ENCODE measurements at regions not wholly inside any gene's neighbourhood (a gene's known extent, or its start where the extent isn't known, plus 50 kb on each side); places are given as distances from the start of the nearest gene placed in this dataset.

DNA sequence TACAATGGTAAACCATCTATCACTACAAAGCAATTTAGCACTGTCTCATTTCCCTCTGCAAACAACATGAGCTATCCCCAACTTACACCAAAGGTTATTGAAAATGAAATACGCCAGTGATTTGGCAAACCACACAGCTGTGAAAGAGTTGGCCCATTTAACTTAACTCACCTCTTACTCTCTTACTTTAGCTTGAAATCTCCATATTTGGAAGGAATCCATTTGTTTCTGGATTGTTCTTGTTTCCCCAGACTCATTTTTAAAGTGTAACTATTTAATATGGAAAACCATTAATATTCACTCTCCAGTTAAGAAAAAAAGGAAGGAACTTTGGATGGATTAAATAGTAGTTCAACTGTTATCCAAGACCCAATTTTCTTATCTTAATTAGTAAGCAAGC, 93.7 kb upstream of the TRIB2 start:
- H3K4me1 ChIP-seq (ENCODE audit: control insufficient read depth, insufficient read depth, low read length), result no peaks in the 10 kb centered on the region
- no peak overlapping the region for H3K4me3 ChIP-seq (ENCODE audit: low read depth in 2 of 2, low read length in 2 of 2)
- ChIA-PET CTCF (no interaction called here), POLR2A (interaction anchor here (0.6 kb wide), 1 partner anchor 1325 kb away, joined by 3 read pairs; no protein-coding TSS in a partner anchor)
- DNase-seq (ENCODE audit: low read depth, low spot score), result no peak
- no peaks in the 10 kb centered on the region for H3K27me3 ChIP-seq (ENCODE audit: control insufficient read depth, insufficient read depth, low read length)
- no peaks in the 10 kb centered on the region for H3K9me3 ChIP-seq (ENCODE audit: control insufficient read depth, insufficient read depth, low read depth, low read length)
- no peak overlapping the region for H3K27ac ChIP-seq (ENCODE audit: low read length)
- no peaks in the 10 kb centered on the region for H3K36me3 ChIP-seq (ENCODE audit: control insufficient read depth, insufficient read depth, low read length)
- in situ Hi-C loops (cut with HindIII; ENCODE audit: low pct_unique_long_range_greater_than_20kb, low sequenced_read_pairs) (no loop called here), intact Hi-C loops (cut with micrococcal nuclease; ENCODE audit: unreplicated experiment) (no loop called here)
- TF ChIP-seq POLR2AphosphoS5 (IDR thresholded peaks at IDR 0.05; ENCODE audit: low read depth, low read length) (no peak), TCF7L2 (IDR thresholded peaks at IDR 0.05; ENCODE audit: low read depth, low read length) (no peak), REST (IDR thresholded peaks at IDR 0.05; ENCODE audit: insufficient read depth in 1 of 2, low read depth in 2 of 2, low read length in 1 of 2) (no peak), SIN3A (IDR thresholded peaks at IDR 0.05; ENCODE audit: borderline replicate concordance, insufficient read depth, low read depth, low read length) (no peak)
- TF ChIP-seq, protein P1, sequence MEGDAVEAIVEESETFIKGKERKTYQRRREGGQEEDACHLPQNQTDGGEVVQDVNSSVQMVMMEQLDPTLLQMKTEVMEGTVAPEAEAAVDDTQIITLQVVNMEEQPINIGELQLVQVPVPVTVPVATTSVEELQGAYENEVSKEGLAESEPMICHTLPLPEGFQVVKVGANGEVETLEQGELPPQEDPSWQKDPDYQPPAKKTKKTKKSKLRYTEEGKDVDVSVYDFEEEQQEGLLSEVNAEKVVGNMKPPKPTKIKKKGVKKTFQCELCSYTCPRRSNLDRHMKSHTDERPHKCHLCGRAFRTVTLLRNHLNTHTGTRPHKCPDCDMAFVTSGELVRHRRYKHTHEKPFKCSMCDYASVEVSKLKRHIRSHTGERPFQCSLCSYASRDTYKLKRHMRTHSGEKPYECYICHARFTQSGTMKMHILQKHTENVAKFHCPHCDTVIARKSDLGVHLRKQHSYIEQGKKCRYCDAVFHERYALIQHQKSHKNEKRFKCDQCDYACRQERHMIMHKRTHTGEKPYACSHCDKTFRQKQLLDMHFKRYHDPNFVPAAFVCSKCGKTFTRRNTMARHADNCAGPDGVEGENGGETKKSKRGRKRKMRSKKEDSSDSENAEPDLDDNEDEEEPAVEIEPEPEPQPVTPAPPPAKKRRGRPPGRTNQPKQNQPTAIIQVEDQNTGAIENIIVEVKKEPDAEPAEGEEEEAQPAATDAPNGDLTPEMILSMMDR (IDR thresholded peaks at IDR 0.05), result no peak
- no TSS peak for BruUV-seq (replicated peaks)
- no peak for ATAC-seq

DNA sequence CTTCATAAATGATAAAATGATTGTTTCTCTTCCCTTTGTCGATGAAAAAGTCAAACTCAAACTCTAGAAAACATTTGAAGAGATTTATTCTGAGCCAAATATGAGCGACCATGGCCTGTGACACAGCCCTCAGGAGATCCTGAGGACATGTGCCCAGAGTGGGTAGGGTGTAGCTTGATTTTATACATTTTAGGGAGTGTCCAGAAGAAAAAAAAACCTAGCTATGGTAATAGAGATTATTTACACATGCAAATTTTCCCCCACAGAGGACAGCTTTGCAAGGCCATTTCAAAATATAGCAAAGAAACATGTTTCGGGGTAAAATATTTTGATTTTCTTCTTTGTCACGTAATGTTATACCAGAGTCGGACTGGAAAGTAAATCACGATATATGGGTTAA, 92.4 kb upstream of the TRIB2 start:
- ATAC-seq (no peak), DNase-seq (ENCODE audit: low read depth, low spot score) (no peak)
- Histone ChIP-seq H3K4me1 (ENCODE audit: control insufficient read depth, insufficient read depth, low read length) (no peaks in the 10 kb centered on the region), H3K9me3 (ENCODE audit: control insufficient read depth, insufficient read depth, low read depth, low read length) (no peaks in the 10 kb centered on the region), H3K27me3 (ENCODE audit: control insufficient read depth, insufficient read depth, low read length) (no peaks in the 10 kb centered on the region), H3K27ac (ENCODE audit: low read length) (no peak overlapping the region), H3K36me3 (ENCODE audit: control insufficient read depth, insufficient read depth, low read length) (no peaks in the 10 kb centered on the region), H3K4me3 (ENCODE audit: low read depth in 2 of 2, low read length in 2 of 2) (no peak overlapping the region)
- ChIA-PET CTCF (no interaction called here), POLR2A (no interaction called here)
- in situ Hi-C loops (cut with HindIII; ENCODE audit: low pct_unique_long_range_greater_than_20kb, low sequenced_read_pairs) (no loop called here), intact Hi-C loops (cut with micrococcal nuclease; ENCODE audit: unreplicated experiment) (no loop called here)
- BruUV-seq (replicated peaks), result no TSS peak
- TF ChIP-seq, protein P1 (IDR thresholded peaks at IDR 0.05), result no peak
- TF ChIP-seq POLR2AphosphoS5 (IDR thresholded peaks at IDR 0.05; ENCODE audit: low read depth, low read length) (no peak), SIN3A (IDR thresholded peaks at IDR 0.05; ENCODE audit: borderline replicate concordance, insufficient read depth, low read depth, low read length) (no peak), TCF7L2 (IDR thresholded peaks at IDR 0.05; ENCODE audit: low read depth, low read length) (no peak), REST (IDR thresholded peaks at IDR 0.05; ENCODE audit: insufficient read depth in 1 of 2, low read depth in 2 of 2, low read length in 1 of 2) (no peak)

Measured in Panc1 (cell line).